Cardiac fibroblast (primary cell): ENCODE measurements at regions not wholly inside any gene's neighbourhood (a gene's known extent, or its start where the extent isn't known, plus 50 kb on each side); places are given as distances from the start of the nearest gene placed in this dataset.

ENCODE experiments used
- DNase-seq, 2 donors: peaks; one replicate each; pipeline versions ENCODE4 v3.0.0 to v3.0.0-alpha.2; 2010; ENCODE audit warnings: low read depth in 2 of 2
- H3K4me3 ChIP-seq, 2 donors: replicated peaks in 1 of 2; 1 replicate in 1 of 2; 2 replicates in 1 of 2; pipeline ENCODE4 v1.5.1; 2011; ENCODE audit warnings: low read depth in 2 of 2, low read length in 2 of 2, mild to moderate bottlenecking in 2 of 2, moderate library complexity in 1 of 2
- CTCF ChIP-seq: IDR thresholded peaks from one replicate; pipeline ENCODE4 v1.5.1; 2011; ENCODE audit warnings: low read depth, mild to moderate bottlenecking, low read length, inconsistent platforms

- H3K4me3 ChIP-seq, result no peak overlapping the region
- DNase-seq, result no peak
- TF ChIP-seq CTCF, result no peak
These were observed 929.6 kb upstream of the ATXN8OS start for GRCh38 chr13:69178000-69178399.

- DNase-seq, result no peak
- TF ChIP-seq CTCF, result no peak
- no peak overlapping the region for H3K4me3 ChIP-seq
These were observed 939.2 kb upstream of the ATXN8OS start for GRCh38 chr13:69168436-69168835.

- no peak overlapping the region for H3K4me3 ChIP-seq
- no peak for TF ChIP-seq CTCF
- no peak for DNase-seq
These were observed 952.5 kb upstream of the ATXN8OS start for GRCh38 chr13:69155136-69155535.

- DNase-seq, result no peak
- no peak for TF ChIP-seq CTCF
- no peak overlapping the region for H3K4me3 ChIP-seq
These were observed 965.5 kb upstream of the ATXN8OS start for GRCh38 chr13:69142101-69142500.

GRCh38 chr13:69124996-69125395 is 982.6 kb upstream of the ATXN8OS start:
- no peak overlapping the region for H3K4me3 ChIP-seq
- no peak for TF ChIP-seq CTCF
- no peak for DNase-seq

- no peak for DNase-seq
- TF ChIP-seq CTCF, result no peak
These were observed 997.6 kb upstream of the ATXN8OS start for GRCh38 chr13:69109891-69110525.

GRCh38 chr13:69108486-69108885 is 999.1 kb upstream of the ATXN8OS start:
- no peak overlapping the region for H3K4me3 ChIP-seq
- no peak for TF ChIP-seq CTCF
- no peak for DNase-seq

More at GRCh38 chr13:69109891-69110525, 997.6 kb upstream of the ATXN8OS start:
- no peak overlapping the region for H3K4me3 ChIP-seq
